Hepatocyte (in vitro differentiated cells): ENCODE measurements at regions not wholly inside any gene's neighbourhood (a gene's known extent, or its start where the extent isn't known, plus 50 kb on each side); places are given as distances from the start of the nearest gene placed in this dataset.
"Not testable (repeated sequence)": the region's sequence is repeated elsewhere in the genome, so short reads cannot be mapped to it uniquely, and the experiment has no call there.

Source experiments
- DNase-seq: peaks from one replicate; pipeline ENCODE4 v3.0.0-alpha.2; 2016; ENCODE audit warnings: low spot score
- H2AFZ ChIP-seq: fragments of 200-600 bp; sonication (generic); 2 replicates; pipeline ENCODE4 v1.6.0; 2016; ENCODE audit warnings: antibody characterized with exemption, mild to moderate bottlenecking
- H3K27ac ChIP-seq: fragments of 200-600 bp; sonication (generic); 2 replicates; pipeline ENCODE4 v1.5.1; 2016; ENCODE audit warnings: mild to moderate bottlenecking
- H3K27me3 ChIP-seq: fragments of 200-600 bp; sonication (generic); 2 replicates; pipeline ENCODE4 v1.6.1; 2016
- H3K36me3 ChIP-seq: fragments of 200-600 bp; sonication (generic); replicated peaks from 2 replicates; pipeline ENCODE4 v1.5.1; 2016; ENCODE audit warnings: low read depth; ENCODE audit not compliant: insufficient read depth
- H3K4me1 ChIP-seq: fragments of 200-600 bp; sonication (generic); 2 replicates; pipeline ENCODE4 v1.5.1; 2016; ENCODE audit warnings: mild to moderate bottlenecking, moderate library complexity; ENCODE audit not compliant: insufficient read depth
- H3K4me2 ChIP-seq: fragments of 200-600 bp; sonication (generic); 2 replicates; pipeline ENCODE4 v1.6.0; 2016
- H3K4me3 ChIP-seq: fragments of 200-600 bp; sonication (generic); 2 replicates; pipeline ENCODE4 v1.5.1; 2016; ENCODE audit warnings: mild to moderate bottlenecking
- H3K79me2 ChIP-seq: fragments of 200-600 bp; sonication (generic); 2 replicates; pipeline ENCODE4 v1.6.0; 2017; ENCODE audit warnings: mild to moderate bottlenecking
- H3K9me2 ChIP-seq: fragments of 200-600 bp; sonication (generic); replicated peaks from 2 replicates; pipeline ENCODE4 v1.6.0; 2017; ENCODE audit warnings: mild to moderate bottlenecking; ENCODE audit not compliant: insufficient read depth
- H3K9me3 ChIP-seq: fragments of 200-600 bp; sonication (generic); 2 replicates; pipeline ENCODE4 v1.5.1; 2016; ENCODE audit warnings: low read depth, mild to moderate bottlenecking
- H4K20me1 ChIP-seq: fragments of 200-600 bp; sonication (generic); 2 replicates; pipeline ENCODE4 v1.6.0; 2016; ENCODE audit warnings: mild to moderate bottlenecking; ENCODE audit not compliant: insufficient read depth, poor library complexity, severe bottlenecking
- EZH2 ChIP-seq: fragments of 200-600 bp; sonication (generic); IDR thresholded peaks from 2 replicates; pipeline ENCODE4 v1.6.1; 2016; ENCODE audit warnings: antibody characterized with exemption, mild to moderate bottlenecking, borderline replicate concordance
- EZH2phosphoT487 ChIP-seq: fragments of 200-600 bp; sonication (generic); IDR thresholded peaks from one replicate; pipeline ENCODE4 v1.6.1; 2018; ENCODE audit warnings: antibody characterized with exemption, mild to moderate bottlenecking, low read depth, moderate library complexity; ENCODE audit not compliant: unreplicated experiment, severe bottlenecking
- WGBS: methylation state at CpG from one replicate; pipeline ENCODE4 v1.1.6; 2016; ENCODE audit warnings: low lambda C conversion rate; ENCODE audit errors: missing lambda C conversion rate; 5-methylcytosine and 5-hydroxymethylcytosine counted together
- TF ChIP-seq, protein P1 (sequence below): fragments of 200-600 bp; sonication (generic); IDR thresholded peaks from 2 replicates; pipeline ENCODE4 v1.5.1; 2016; ENCODE audit warnings: antibody characterized with exemption, mild to moderate bottlenecking; ENCODE audit not compliant: poor library complexity

DNA sequence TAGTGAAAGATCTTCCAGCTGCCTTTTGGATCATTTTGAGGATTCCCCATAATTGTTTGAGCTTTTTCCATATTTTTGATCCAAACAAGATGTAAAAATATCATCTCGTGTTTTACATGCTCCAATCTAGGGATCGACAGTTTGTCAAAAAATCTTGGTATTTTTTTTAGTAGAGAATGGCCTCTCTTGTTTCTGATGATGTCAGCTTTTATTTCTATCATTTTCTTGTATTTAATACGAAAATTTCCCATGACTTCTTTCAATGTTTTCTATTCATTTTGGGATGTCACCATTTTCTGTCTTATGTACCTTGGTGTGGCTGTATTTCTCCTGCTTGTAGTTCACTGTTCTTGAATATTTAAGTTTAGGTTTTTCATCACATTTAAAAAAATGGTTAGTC lies 812.0 kb upstream of the NCAM2 start:
- Histone ChIP-seq H3K4me1 (no peaks in the 10 kb centered on the region), H3K27ac (no peak overlapping the region), H3K4me3 (no peak overlapping the region), H4K20me1 (no peaks in the 10 kb centered on the region), H3K36me3 (no peaks in the 10 kb centered on the region), H3K27me3 (no peaks in the 10 kb centered on the region), H3K79me2 (no peaks in the 10 kb centered on the region), H2AFZ (no peak overlapping the region), H3K9me3 (no peaks in the 10 kb centered on the region), H3K4me2 (no peak overlapping the region), H3K9me2 (no peaks in the 10 kb centered on the region)
- DNase-seq: no peak
- WGBS: 54% methylated on average over 3 of the region's 3 CpGs
- TF ChIP-seq EZH2: no peak
- TF ChIP-seq EZH2phosphoT487: no peak
- TF ChIP-seq, protein P1, sequence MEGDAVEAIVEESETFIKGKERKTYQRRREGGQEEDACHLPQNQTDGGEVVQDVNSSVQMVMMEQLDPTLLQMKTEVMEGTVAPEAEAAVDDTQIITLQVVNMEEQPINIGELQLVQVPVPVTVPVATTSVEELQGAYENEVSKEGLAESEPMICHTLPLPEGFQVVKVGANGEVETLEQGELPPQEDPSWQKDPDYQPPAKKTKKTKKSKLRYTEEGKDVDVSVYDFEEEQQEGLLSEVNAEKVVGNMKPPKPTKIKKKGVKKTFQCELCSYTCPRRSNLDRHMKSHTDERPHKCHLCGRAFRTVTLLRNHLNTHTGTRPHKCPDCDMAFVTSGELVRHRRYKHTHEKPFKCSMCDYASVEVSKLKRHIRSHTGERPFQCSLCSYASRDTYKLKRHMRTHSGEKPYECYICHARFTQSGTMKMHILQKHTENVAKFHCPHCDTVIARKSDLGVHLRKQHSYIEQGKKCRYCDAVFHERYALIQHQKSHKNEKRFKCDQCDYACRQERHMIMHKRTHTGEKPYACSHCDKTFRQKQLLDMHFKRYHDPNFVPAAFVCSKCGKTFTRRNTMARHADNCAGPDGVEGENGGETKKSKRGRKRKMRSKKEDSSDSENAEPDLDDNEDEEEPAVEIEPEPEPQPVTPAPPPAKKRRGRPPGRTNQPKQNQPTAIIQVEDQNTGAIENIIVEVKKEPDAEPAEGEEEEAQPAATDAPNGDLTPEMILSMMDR: no peak

DNA sequence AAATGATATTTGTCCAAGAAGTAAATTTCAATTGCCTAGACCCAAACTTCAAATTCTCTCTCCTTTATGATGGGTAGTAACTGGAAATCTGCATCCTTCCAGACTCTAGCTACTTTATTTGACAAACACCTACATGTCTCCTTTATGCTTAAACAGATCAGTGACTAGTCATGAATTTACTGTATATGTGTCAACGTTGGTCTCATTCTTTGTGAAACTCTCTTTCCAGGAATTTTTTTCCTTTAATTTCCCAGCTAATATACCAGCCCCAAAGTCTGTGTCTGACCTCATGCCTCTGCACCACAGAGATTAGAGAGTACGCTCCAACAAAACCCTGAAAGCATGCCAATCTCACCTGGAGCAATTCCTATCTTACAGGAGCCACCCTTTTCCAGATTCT lies 811.2 kb upstream of the NCAM2 start:
- TF ChIP-seq EZH2 (no peak), EZH2phosphoT487 (no peak)
- TF ChIP-seq, protein P1: no peak
- Histone ChIP-seq H2AFZ (no peak overlapping the region), H3K36me3 (no peaks in the 10 kb centered on the region), H3K79me2 (no peaks in the 10 kb centered on the region), H3K9me2 (no peaks in the 10 kb centered on the region), H3K27me3 (no peaks in the 10 kb centered on the region), H3K4me3 (no peak overlapping the region), H3K9me3 (no peaks in the 10 kb centered on the region), H4K20me1 (no peaks in the 10 kb centered on the region), H3K27ac (no peak overlapping the region), H3K4me2 (no peak overlapping the region), H3K4me1 (no peaks in the 10 kb centered on the region)
- WGBS: 72% methylated on average over 2 of the region's 2 CpGs
- no peak for DNase-seq

DNA sequence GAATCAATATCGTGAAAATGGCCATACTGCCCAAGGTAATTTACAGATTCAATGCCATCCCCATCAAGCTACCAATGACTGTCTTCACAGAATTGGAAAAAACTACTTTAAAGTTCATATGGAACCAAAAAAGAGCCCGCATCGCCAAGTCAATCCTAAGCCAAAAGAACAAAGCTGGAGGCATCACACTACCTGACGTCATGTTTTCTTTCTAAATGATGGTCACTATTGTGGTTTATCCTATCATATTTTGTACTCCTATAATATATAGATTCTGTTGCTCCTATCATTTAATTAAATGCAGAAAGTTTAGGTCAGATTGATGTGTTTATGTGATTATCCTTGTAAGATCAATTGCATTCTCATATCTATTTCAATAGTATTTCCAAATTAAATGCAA lies 796.9 kb upstream of the NCAM2 start:
- H3K9me3 ChIP-seq, H3K27me3 ChIP-seq, DNase-seq, H3K4me2 ChIP-seq, H2AFZ ChIP-seq, H4K20me1 ChIP-seq, H3K79me2 ChIP-seq, H3K4me3 ChIP-seq, H3K27ac ChIP-seq, H3K4me1 ChIP-seq, H3K36me3 ChIP-seq, H3K9me2 ChIP-seq: not testable (repeated sequence)
- 86% methylated on average over 4 of the region's 4 CpGs for WGBS

DNA sequence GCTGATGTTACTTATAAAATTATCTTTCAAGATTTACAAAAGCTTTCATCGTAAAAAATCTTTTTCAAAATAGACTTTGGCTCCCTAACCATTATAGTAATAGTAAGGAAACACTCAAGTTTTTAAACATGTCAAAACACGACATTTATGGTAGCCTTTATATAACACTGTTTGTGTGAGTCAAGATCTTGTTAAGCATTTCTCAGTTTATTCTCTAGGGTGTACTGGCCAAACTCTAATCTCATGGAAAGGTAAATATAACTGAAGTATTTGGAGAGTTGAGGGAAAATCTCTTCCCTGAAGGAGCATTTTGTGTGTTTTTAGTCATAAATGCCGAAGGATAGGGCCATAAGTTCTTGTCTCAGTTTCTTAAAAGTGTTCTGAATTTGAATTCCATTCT lies 790.9 kb upstream of the NCAM2 start:
- H3K27ac ChIP-seq: peak overlapping the region; percentile 24
- TF ChIP-seq EZH2 (no peak), EZH2phosphoT487 (no peak)
- TF ChIP-seq, protein P1: no peak
- no peak overlapping the region for H2AFZ ChIP-seq
- WGBS: 54% methylated on average over 3 of the region's 3 CpGs
- H3K79me2 ChIP-seq: no peaks in the 10 kb centered on the region
- peaks cover 3% of the 10 kb centered on the region for H3K4me1 ChIP-seq
- no peaks in the 10 kb centered on the region for H4K20me1 ChIP-seq
- no peaks in the 10 kb centered on the region for H3K9me2 ChIP-seq
- H3K27me3 ChIP-seq: no peaks in the 10 kb centered on the region
- no peak overlapping the region for H3K4me2 ChIP-seq
- no peak overlapping the region for H3K4me3 ChIP-seq
- no peaks in the 10 kb centered on the region for H3K9me3 ChIP-seq
- no peak for DNase-seq
- H3K36me3 ChIP-seq: no peaks in the 10 kb centered on the region
